ENCODE measurements at regions not wholly inside any gene's neighbourhood (a gene's known extent, or its start where the extent isn't known, plus 50 kb on each side); places are given as distances from the start of the nearest gene placed in this dataset.

GRCh38 chr3:87145553-87145952 is 81.6 kb upstream of the CHMP2B start:
- TF ChIP-seq, protein P1, sequence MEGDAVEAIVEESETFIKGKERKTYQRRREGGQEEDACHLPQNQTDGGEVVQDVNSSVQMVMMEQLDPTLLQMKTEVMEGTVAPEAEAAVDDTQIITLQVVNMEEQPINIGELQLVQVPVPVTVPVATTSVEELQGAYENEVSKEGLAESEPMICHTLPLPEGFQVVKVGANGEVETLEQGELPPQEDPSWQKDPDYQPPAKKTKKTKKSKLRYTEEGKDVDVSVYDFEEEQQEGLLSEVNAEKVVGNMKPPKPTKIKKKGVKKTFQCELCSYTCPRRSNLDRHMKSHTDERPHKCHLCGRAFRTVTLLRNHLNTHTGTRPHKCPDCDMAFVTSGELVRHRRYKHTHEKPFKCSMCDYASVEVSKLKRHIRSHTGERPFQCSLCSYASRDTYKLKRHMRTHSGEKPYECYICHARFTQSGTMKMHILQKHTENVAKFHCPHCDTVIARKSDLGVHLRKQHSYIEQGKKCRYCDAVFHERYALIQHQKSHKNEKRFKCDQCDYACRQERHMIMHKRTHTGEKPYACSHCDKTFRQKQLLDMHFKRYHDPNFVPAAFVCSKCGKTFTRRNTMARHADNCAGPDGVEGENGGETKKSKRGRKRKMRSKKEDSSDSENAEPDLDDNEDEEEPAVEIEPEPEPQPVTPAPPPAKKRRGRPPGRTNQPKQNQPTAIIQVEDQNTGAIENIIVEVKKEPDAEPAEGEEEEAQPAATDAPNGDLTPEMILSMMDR (IDR thresholded peaks at IDR 0.05 in 4 of 5, conservative IDR thresholded peaks at IDR 0.05 in 1 of 5), result no peak
- no peak for TF ChIP-seq POLR2A (IDR thresholded peaks at IDR 0.05)

All from gastrocnemius medialis (tissue), 4 donors.